Upper lobe of left lung (tissue), 6 donors: ENCODE measurements at regions not wholly inside any gene's neighbourhood (a gene's known extent, or its start where the extent isn't known, plus 50 kb on each side); places are given as distances from the start of the nearest gene placed in this dataset.

ENCODE experiments used
- ATAC-seq, 2 donors: fragments of 200-7000 bp; cut with Tn5 transposase; one replicate each; pipeline ENCODE4 v1.9.1; 2022; ENCODE audit warnings: mild to moderate bottlenecking in 2 of 2, moderate library complexity in 2 of 2; ENCODE audit not compliant: low FRiP score in 2 of 2
- DNase-seq, 2 donors: peaks; one replicate each; pipeline ENCODE4 v3.0.0-alpha.2; 2019 to 2020
- H3K27ac ChIP-seq, 4 donors: fragments of 200-600 bp; sonication (generic); one replicate each; pipeline ENCODE4 v1.5.1; 2016 to 2019
- H3K27me3 ChIP-seq, 4 donors: fragments of 200-600 bp; sonication (generic); one replicate each; pipeline ENCODE4 v1.5.1; 2017 to 2019
- H3K36me3 ChIP-seq, 4 donors: fragments of 200-600 bp; sonication (generic); one replicate each; pipeline ENCODE4 v1.5.1; 2016 to 2019
- H3K4me1 ChIP-seq, 4 donors: fragments of 200-600 bp; sonication (generic); one replicate each; pipeline ENCODE4 v1.5.1; 2018 to 2019
- H3K4me3 ChIP-seq, 4 donors: fragments of 200-600 bp; sonication (generic); one replicate each; pipeline ENCODE4 v1.5.1; 2017 to 2019; ENCODE audit warnings: mild to moderate bottlenecking in 2 of 4, moderate library complexity in 1 of 4
- H3K9me3 ChIP-seq, 4 donors: fragments of 200-600 bp; sonication (generic); one replicate each; pipeline ENCODE4 v1.5.1; 2018 to 2019
- CTCF ChIP-seq, 6 experiments: fragments of 450-650 bp in 4 of 6; fragments of 200-600 bp in 2 of 6; sonication (generic) in 2 of 6; IDR thresholded peaks; one replicate each; pipeline ENCODE4 v1.5.1; 2016 to 2019; ENCODE audit warnings: antibody characterized with exemption in 6 of 6
- EP300 ChIP-seq, 4 donors: sonication (generic); formaldehyde crosslinking; IDR thresholded peaks; one replicate each; pipeline ENCODE4 v1.5.1; 2017; ENCODE audit warnings: antibody characterized with exemption in 4 of 4, control low read depth in 2 of 4
- POLR2A ChIP-seq, 4 donors: fragments of 450-650 bp; IDR thresholded peaks; one replicate each; pipeline ENCODE4 v1.5.1; 2016 to 2017; ENCODE audit warnings: antibody characterized with exemption in 4 of 4, mild to moderate bottlenecking in 2 of 4
- POLR2AphosphoS5 ChIP-seq, 2 donors: sonication (generic); formaldehyde crosslinking; IDR thresholded peaks; one replicate each; pipeline ENCODE4 v1.5.1; 2017; ENCODE audit warnings: antibody characterized with exemption in 2 of 2
- WGBS, 2 donors: methylation state at CpG; one replicate each; pipeline ENCODE4 v1.1.5; 2017 to 2018; 5-methylcytosine and 5-hydroxymethylcytosine counted together
- donor health status: DM: no; HTN: no; CAD: no; lungs with moderate emphysema.
- donor health status: DM: no; HTN: yes; CAD: no; lungs with severe emphysema.

GRCh38 chr3:197440717-197441303 lies 115.0 kb downstream of the BDH1 start:
- Histone ChIP-seq H3K27me3 (no peaks in the 10 kb centered on the region), H3K36me3 (no peaks in the 10 kb centered on the region), H3K4me3 (no peak overlapping the region), H3K4me1 (no peaks in the 10 kb centered on the region), H3K9me3 (no peaks in the 10 kb centered on the region), H3K27ac (no peak overlapping the region)
- no peak for DNase-seq
- no peak for ATAC-seq
- WGBS, 2 donors = 88 to 96% methylated on average over 7 of the region's 7 CpGs
- TF ChIP-seq EP300 (IDR thresholded peaks at IDR 0.05) = no peak
- TF ChIP-seq CTCF (IDR thresholded peaks at IDR 0.05) = no peak
- TF ChIP-seq POLR2A (IDR thresholded peaks at IDR 0.05) = no peak

- Histone ChIP-seq H3K9me3 (no peaks in the 10 kb centered on the region), H3K4me1 (no peaks in the 10 kb centered on the region), H3K27ac (no peak overlapping the region), H3K27me3 (no peaks in the 10 kb centered on the region), H3K4me3 (no peak overlapping the region), H3K36me3 (no peaks in the 10 kb centered on the region)
- DNase-seq (no peak), ATAC-seq (no peak)
- TF ChIP-seq CTCF (IDR thresholded peaks at IDR 0.05) = no peak
- no peak for TF ChIP-seq POLR2AphosphoS5 (IDR thresholded peaks at IDR 0.05)
- TF ChIP-seq POLR2A (IDR thresholded peaks at IDR 0.05) = no peak
- TF ChIP-seq EP300 (IDR thresholded peaks at IDR 0.05) = no peak
- 88 to 89% methylated on average over 3 of the region's 3 CpGs for WGBS, 2 donors
Observed at GRCh38 chr3:197438906-197439305, 116.9 kb downstream of the BDH1 start.

- Histone ChIP-seq H3K27me3 (no peaks in the 10 kb centered on the region), H3K4me1 (no peaks in the 10 kb centered on the region), H3K27ac (no peak overlapping the region), H3K36me3 (no peaks in the 10 kb centered on the region), H3K4me3 (no peak overlapping the region), H3K9me3 (no peaks in the 10 kb centered on the region)
- TF ChIP-seq POLR2AphosphoS5 (IDR thresholded peaks at IDR 0.05) (no peak), EP300 (IDR thresholded peaks at IDR 0.05) (no peak), CTCF (IDR thresholded peaks at IDR 0.05) (no peak), POLR2A (IDR thresholded peaks at IDR 0.05) (no peak)
- ATAC-seq = no peak
- DNase-seq = no peak
- WGBS, 2 donors = 85 to 95% methylated on average over 3 of the region's 3 CpGs
Observed at GRCh38 chr3:197435426-197435825, 120.3 kb downstream of the BDH1 start.

- ATAC-seq (no peak), DNase-seq (no peak)
- 87 to 89% methylated on average over 7 of the region's 7 CpGs for WGBS, 2 donors
- Histone ChIP-seq H3K27ac (no peak overlapping the region), H3K27me3 (no peaks in the 10 kb centered on the region), H3K36me3 (no peaks in the 10 kb centered on the region), H3K4me3 (no peak overlapping the region), H3K4me1 (no peaks in the 10 kb centered on the region), H3K9me3 (no peaks in the 10 kb centered on the region)
- no peak for TF ChIP-seq POLR2A (IDR thresholded peaks at IDR 0.05)
- TF ChIP-seq CTCF (IDR thresholded peaks at IDR 0.05) = no peak
- no peak for TF ChIP-seq EP300 (IDR thresholded peaks at IDR 0.05)
- no peak for TF ChIP-seq POLR2AphosphoS5 (IDR thresholded peaks at IDR 0.05)
Observed at GRCh38 chr3:197434830-197435229, 120.9 kb downstream of the BDH1 start.

GRCh38 chr3:197432384-197433127 lies 123.2 kb downstream of the BDH1 start:
- ATAC-seq = no peak
- Histone ChIP-seq H3K27me3 (no peaks in the 10 kb centered on the region), H3K36me3 (no peaks in the 10 kb centered on the region), H3K9me3 (no peaks in the 10 kb centered on the region), H3K4me3 (no peak overlapping the region), H3K27ac (no peak overlapping the region), H3K4me1 (no peaks in the 10 kb centered on the region)
- DNase-seq = no peak
- WGBS, 2 donors = 51 to 54% methylated on average over 4 of the region's 4 CpGs
- TF ChIP-seq EP300 (IDR thresholded peaks at IDR 0.05) (no peak), POLR2A (IDR thresholded peaks at IDR 0.05) (no peak), POLR2AphosphoS5 (IDR thresholded peaks at IDR 0.05) (no peak), CTCF (IDR thresholded peaks at IDR 0.05) (no peak)
